BLaER1 (cell line): ENCODE measurements at regions not wholly inside any gene's neighbourhood (a gene's known extent, or its start where the extent isn't known, plus 50 kb on each side); places are given as distances from the start of the nearest gene placed in this dataset.

ENCODE experiments used
- H3K27ac ChIP-seq: shearing (Covaris generic); formaldehyde crosslinking; 2 replicates; pipeline ENCODE4 v1.8.1; 2022
- H3K27me3 ChIP-seq: shearing (Covaris generic); formaldehyde crosslinking; 2 replicates; pipeline ENCODE4 v1.8.1; 2022
- H3K36me3 ChIP-seq: shearing (Covaris generic); formaldehyde crosslinking; 2 replicates; pipeline ENCODE4 v1.8.1; 2022
- H3K4me1 ChIP-seq: shearing (Covaris generic); formaldehyde crosslinking; 2 replicates; pipeline ENCODE4 v1.8.1; 2022
- H3K4me2 ChIP-seq: shearing (Covaris generic); formaldehyde crosslinking; 2 replicates; pipeline ENCODE4 v1.8.1; 2022
- H3K4me3 ChIP-seq: shearing (Covaris generic); formaldehyde crosslinking; 2 replicates; pipeline ENCODE4 v1.8.1; 2022
- H3K9ac ChIP-seq: shearing (Covaris generic); formaldehyde crosslinking; 2 replicates; pipeline ENCODE4 v1.8.1; 2022
- H3K9me3 ChIP-seq: shearing (Covaris generic); formaldehyde crosslinking; 2 replicates; pipeline ENCODE4 v1.8.1; 2022
- H4K20me1 ChIP-seq: shearing (Covaris generic); formaldehyde crosslinking; 2 replicates; pipeline ENCODE4 v1.8.1; 2022
- Cebpa-rat ChIP-seq: shearing (Covaris generic); IDR thresholded peaks from 2 replicates; pipeline ENCODE4 v1.8.1; 2022

DNA sequence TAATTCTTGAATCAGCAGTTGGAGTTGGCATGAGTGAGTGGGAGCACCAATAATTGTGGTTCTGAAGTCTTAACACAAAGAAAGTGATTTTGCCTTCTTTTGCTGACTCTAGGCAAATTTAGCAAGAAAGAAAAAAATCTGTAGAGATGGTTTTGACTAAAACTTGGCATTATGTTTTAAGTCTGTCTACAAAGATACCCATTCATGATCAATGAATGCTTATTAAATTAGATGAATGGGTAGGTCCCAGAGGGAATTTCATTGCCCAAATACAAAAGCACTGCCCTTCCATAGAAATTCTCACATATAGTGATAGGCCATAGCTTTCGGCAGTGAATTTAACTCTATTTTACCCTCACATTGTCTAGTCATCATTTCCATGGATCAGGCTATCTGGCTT is 428.6 kb upstream of the ADAMTSL1 start:
- Histone ChIP-seq H3K4me2 (no peak overlapping the region), H3K4me3 (no peak overlapping the region), H3K36me3 (no peaks in the 10 kb centered on the region), H4K20me1 (no peaks in the 10 kb centered on the region), H3K27ac (no peak overlapping the region), H3K4me1 (no peaks in the 10 kb centered on the region), H3K9me3 (no peaks in the 10 kb centered on the region), H3K9ac (no peak overlapping the region), H3K27me3 (no peaks in the 10 kb centered on the region)
- no peak for TF ChIP-seq Cebpa-rat

DNA sequence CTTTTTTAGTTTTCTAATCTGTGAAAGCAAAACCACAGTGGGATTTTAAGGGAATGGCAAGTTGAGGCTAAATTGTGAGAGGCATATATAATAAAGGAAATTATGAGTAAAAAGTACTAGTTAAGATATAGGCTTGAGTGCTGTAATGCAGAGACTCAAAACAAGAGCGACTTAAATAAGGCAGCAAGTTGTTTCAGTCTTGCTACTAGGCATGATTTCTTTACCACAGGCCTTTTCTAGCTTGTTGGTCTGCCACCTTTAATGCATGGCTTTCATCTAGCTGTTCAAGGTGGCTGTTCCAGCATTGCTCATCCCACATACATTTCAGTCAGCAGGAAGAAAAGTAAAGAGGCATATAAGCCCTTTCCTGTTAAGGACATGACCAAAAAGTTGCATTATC is 427.9 kb upstream of the ADAMTSL1 start:
- Histone ChIP-seq H3K36me3 (no peaks in the 10 kb centered on the region), H3K4me3 (no peak overlapping the region), H3K9ac (no peak overlapping the region), H3K4me2 (no peak overlapping the region), H3K9me3 (no peaks in the 10 kb centered on the region), H3K4me1 (no peaks in the 10 kb centered on the region), H3K27me3 (no peaks in the 10 kb centered on the region), H3K27ac (no peak overlapping the region), H4K20me1 (no peaks in the 10 kb centered on the region)
- TF ChIP-seq Cebpa-rat = no peak

DNA sequence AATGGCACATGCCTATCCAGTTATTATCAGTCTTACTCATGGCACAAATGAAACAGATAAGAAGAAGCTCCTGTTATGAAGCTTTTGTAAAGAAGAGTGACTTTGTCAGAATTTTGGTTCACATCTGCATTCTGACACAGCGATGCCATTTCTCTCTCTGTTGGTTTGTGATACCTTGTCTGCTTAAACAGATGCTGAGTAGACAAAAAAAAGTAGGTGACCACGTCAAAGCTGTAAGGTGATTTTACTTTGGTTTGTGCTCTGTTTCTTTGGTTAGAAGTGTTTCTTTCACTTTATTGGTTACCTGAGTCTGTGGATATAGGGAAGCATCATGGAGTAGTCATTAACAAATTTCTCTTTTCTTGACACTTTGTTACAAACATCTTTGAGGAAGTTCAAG is 422.3 kb upstream of the ADAMTSL1 start:
- H3K9me3 ChIP-seq = no peaks in the 10 kb centered on the region
- H3K36me3 ChIP-seq = no peaks in the 10 kb centered on the region
- H3K9ac ChIP-seq = no peak overlapping the region
- no peak overlapping the region for H3K4me3 ChIP-seq
- peaks cover 8% of the 10 kb centered on the region for H3K4me1 ChIP-seq
- TF ChIP-seq Cebpa-rat = no peak
- H3K27me3 ChIP-seq = no peaks in the 10 kb centered on the region
- H3K4me2 ChIP-seq = no peak overlapping the region
- no peaks in the 10 kb centered on the region for H4K20me1 ChIP-seq
- H3K27ac ChIP-seq = no peak overlapping the region

DNA sequence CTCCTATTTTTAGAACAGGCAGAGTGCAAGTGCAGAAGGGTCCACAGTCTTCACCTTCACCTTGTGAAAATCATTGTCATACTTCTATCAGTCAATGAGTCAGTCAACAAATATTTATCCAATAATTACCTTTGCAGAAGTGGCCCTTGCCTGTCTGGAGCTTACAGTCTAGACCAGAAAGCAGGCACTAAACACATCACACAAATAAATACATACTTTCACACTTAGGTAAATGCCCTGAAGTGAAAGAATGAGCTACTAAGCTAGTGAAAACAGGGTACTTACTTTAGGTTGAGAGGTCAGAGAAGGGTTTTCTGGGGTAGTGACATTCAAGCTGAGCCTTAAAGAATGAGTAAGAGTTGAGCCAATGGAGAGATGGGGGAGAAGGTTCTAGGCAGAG is 421.9 kb upstream of the ADAMTSL1 start:
- no peaks in the 10 kb centered on the region for H3K9me3 ChIP-seq

GRCh38 chr9:18056269-18056992 is 417.5 kb upstream of the ADAMTSL1 start:
- no peak overlapping the region for H3K9ac ChIP-seq

More for the DNA sequence above, 421.9 kb upstream of the ADAMTSL1 start:
- no peak for TF ChIP-seq Cebpa-rat
- H3K27ac ChIP-seq = no peak overlapping the region
- H3K27me3 ChIP-seq = no peaks in the 10 kb centered on the region
- no peaks in the 10 kb centered on the region for H3K36me3 ChIP-seq
- no peak overlapping the region for H3K4me2 ChIP-seq
- no peak overlapping the region for H3K4me3 ChIP-seq
- H4K20me1 ChIP-seq = no peaks in the 10 kb centered on the region
- peaks cover 8% of the 10 kb centered on the region for H3K4me1 ChIP-seq
- no peak overlapping the region for H3K9ac ChIP-seq

GRCh38 chr9:18056993-18057369 is 417.0 kb upstream of the ADAMTSL1 start:
- Histone ChIP-seq H4K20me1 (no peaks in the 10 kb centered on the region), H3K9me3 (no peaks in the 10 kb centered on the region), H3K4me1 (peaks cover 8% of the 10 kb centered on the region), H3K27ac (no peak overlapping the region), H3K4me3 (no peak overlapping the region), H3K4me2 (no peak overlapping the region), H3K36me3 (no peaks in the 10 kb centered on the region), H3K9ac (no peak overlapping the region), H3K27me3 (no peaks in the 10 kb centered on the region)
- no peak for TF ChIP-seq Cebpa-rat

More at GRCh38 chr9:18056269-18056992, 417.5 kb upstream of the ADAMTSL1 start:
- Histone ChIP-seq H3K4me3 (no peak overlapping the region), H3K9me3 (no peaks in the 10 kb centered on the region), H3K4me2 (no peak overlapping the region), H3K27ac (no peak overlapping the region), H4K20me1 (no peaks in the 10 kb centered on the region), H3K36me3 (no peaks in the 10 kb centered on the region), H3K4me1 (peaks cover 8% of the 10 kb centered on the region), H3K27me3 (no peaks in the 10 kb centered on the region)
- no peak for TF ChIP-seq Cebpa-rat

GRCh38 chr9:18058564-18059442 is 415.1 kb upstream of the ADAMTSL1 start:
- Histone ChIP-seq H3K9ac (no peak overlapping the region), H4K20me1 (no peaks in the 10 kb centered on the region), H3K4me2 (no peak overlapping the region), H3K4me3 (no peak overlapping the region), H3K27me3 (no peaks in the 10 kb centered on the region), H3K4me1 (peaks cover 8% of the 10 kb centered on the region), H3K9me3 (no peaks in the 10 kb centered on the region), H3K27ac (no peak overlapping the region), H3K36me3 (no peaks in the 10 kb centered on the region)
- TF ChIP-seq Cebpa-rat = no peak

GRCh38 chr9:18059447-18059846 is 414.5 kb upstream of the ADAMTSL1 start:
- no peak overlapping the region for H3K27ac ChIP-seq
- H3K4me1 ChIP-seq = peaks cover 7% of the 10 kb centered on the region
- H3K9ac ChIP-seq = no peak overlapping the region
- no peak for TF ChIP-seq Cebpa-rat
- H3K4me2 ChIP-seq = no peak overlapping the region
- no peak overlapping the region for H3K4me3 ChIP-seq
- H4K20me1 ChIP-seq = no peaks in the 10 kb centered on the region
- H3K9me3 ChIP-seq = no peaks in the 10 kb centered on the region
- H3K27me3 ChIP-seq = no peaks in the 10 kb centered on the region
- no peaks in the 10 kb centered on the region for H3K36me3 ChIP-seq

- Histone ChIP-seq H3K27me3 (no peaks in the 10 kb centered on the region), H3K9ac (no peak overlapping the region), H3K4me1 (no peaks in the 10 kb centered on the region), H4K20me1 (no peaks in the 10 kb centered on the region), H3K9me3 (no peaks in the 10 kb centered on the region), H3K36me3 (no peaks in the 10 kb centered on the region), H3K4me2 (no peak overlapping the region), H3K4me3 (no peak overlapping the region), H3K27ac (no peak overlapping the region)
- no peak for TF ChIP-seq Cebpa-rat
Measured at GRCh38 chr9:18060269-18060934, 413.6 kb upstream of the ADAMTSL1 start.

GRCh38 chr9:18061332-18061731 is 412.6 kb upstream of the ADAMTSL1 start:
- Histone ChIP-seq H3K27ac (no peak overlapping the region), H3K4me1 (no peaks in the 10 kb centered on the region), H3K9ac (no peak overlapping the region), H3K4me3 (no peak overlapping the region), H3K36me3 (no peaks in the 10 kb centered on the region), H3K4me2 (no peak overlapping the region), H3K27me3 (no peaks in the 10 kb centered on the region), H3K9me3 (no peaks in the 10 kb centered on the region), H4K20me1 (no peaks in the 10 kb centered on the region)
- TF ChIP-seq Cebpa-rat = no peak
